GM18499 (cell line): ENCODE measurements at regions not wholly inside any gene's neighbourhood (a gene's known extent, or its start where the extent isn't known, plus 50 kb on each side); places are given as distances from the start of the nearest gene placed in this dataset.

ENCODE experiments used
- ATAC-seq: cut with Tn5 transposase; IDR thresholded peaks from one replicate; pipeline ENCODE4 v1.9.1; 2021; ENCODE audit warnings: moderate number of reproducible peaks; ENCODE audit not compliant: insufficient read depth, unreplicated experiment

- ATAC-seq, result no peak
Observed at GRCh38 chr1:73161418-73161817, 879.1 kb upstream of the NEGR1 start.

- ATAC-seq, result no peak
Observed at GRCh38 chr1:73160759-73161158, 878.4 kb upstream of the NEGR1 start.

DNA sequence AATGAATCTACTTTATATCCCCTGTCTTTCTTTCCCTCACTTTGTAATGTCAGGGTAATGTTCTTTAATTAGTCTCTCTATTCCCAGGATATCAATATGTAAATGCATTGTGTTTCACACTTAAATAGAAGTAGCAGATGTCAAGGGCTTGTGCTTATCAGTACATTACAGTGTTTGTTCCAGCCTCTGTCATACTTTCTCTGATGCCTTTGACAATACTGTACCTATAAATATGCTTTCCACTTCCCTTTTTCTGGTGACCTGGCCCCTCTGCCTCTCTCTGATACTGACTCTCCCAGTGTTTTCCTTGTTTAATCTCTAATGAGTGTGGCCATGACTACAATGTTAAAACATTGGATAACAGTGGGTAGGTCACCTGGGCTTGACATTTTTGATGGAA, 862.0 kb upstream of the NEGR1 start:
- ATAC-seq, result no peak

DNA sequence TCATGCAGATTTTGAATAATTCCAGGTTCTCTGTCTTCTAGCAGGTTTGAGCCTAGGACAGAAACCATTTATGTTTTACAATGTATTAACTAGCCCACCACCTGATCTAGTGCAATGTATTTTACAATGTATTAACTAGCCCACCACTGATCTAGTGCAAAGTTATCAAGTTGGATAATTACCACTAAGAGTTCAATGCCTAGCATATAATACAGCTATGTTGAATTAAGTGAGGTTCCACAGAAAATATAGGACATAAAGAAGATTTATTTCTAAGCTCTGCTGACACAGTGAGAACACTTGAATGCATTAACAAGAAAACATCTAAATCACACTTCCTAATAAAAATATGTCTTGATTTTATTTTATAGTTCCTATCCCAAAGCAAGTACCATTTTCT, 854.6 kb upstream of the NEGR1 start:
- no peak for ATAC-seq

GRCh38 chr1:73106931-73107330, 824.6 kb upstream of the NEGR1 start:
- no peak for ATAC-seq

GRCh38 chr1:73105755-73106154, 823.4 kb upstream of the NEGR1 start:
- no peak for ATAC-seq

DNA sequence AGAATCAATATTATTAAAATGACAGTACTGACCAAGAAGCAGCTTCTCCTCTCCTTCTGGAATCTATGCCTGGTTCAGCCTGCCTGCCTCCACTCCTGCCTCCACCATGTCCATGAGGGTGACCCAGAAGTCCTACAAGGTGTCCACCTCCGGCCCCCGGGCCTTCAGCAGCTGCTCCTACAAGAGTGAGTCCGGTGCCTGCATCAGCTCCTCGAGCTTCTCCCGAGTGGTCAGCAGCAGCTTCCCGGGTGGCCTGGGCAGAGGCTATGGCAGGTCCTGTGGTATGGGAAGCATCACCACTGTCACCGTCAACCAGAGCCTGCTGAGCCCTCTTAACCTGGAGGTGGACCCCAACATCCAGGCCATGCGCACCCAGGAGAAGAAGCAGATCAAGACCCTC, 822.4 kb upstream of the NEGR1 start:
- ATAC-seq, result no peak

DNA sequence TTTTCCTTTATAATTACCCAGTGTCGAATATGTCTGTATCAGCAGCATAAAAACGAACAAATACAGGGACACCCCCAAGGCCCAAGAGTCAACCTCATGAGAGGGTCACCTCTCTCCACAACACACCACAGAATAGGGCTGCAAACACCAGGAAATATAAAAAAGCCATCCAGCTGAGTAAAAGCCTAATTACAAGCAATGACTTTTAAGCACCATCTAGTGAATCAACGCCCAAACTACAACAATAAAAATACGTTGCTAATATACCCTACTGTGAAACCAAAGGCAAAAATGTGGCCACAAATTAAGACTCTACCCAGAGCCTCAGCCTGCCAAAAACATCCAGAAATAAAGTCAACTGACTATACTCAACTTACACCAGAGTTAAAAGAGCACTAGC, 817.9 kb upstream of the NEGR1 start:
- no peak for ATAC-seq

DNA sequence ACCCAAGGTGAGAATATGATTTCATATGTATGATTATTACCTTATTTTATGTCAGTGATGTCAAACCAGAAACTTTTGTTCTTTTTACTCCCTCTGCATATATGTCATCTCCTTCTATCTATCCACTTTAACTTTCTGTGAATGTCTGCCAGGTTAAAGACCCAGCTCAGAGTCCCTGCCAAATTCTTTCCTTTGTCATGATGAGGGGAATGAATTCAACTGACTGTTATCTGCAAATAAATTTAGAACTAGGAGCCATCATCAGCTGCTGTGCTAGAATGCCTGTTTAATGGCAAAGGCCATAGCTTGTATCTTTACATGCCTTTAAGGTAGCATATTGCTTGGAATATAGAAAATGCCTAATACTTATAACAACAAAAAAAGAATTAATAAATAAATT, 815.6 kb upstream of the NEGR1 start:
- no peak for ATAC-seq

- no peak for ATAC-seq
Observed at GRCh38 chr1:73096841-73097240, 814.5 kb upstream of the NEGR1 start.

DNA sequence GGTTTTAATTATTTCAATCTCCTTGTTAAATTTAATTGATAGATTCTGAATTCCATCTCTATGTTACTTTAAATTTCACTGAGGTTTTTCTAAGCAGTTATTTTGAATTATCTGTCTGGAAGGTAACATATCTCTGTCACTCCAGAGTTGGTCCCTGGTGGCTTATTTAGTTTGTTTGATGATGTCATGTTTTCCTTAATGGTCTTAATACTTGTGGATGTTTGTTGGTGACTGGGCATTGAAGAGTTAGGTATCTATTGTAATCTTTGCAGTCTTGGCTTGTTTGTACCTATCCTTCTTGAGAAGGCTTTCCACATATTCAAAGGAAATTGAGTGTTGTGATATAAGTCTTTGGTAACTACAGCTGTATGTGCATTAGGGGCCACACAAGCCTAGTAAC, 810.0 kb upstream of the NEGR1 start:
- no peak for ATAC-seq

GRCh38 chr1:73066866-73067265, 784.5 kb upstream of the NEGR1 start:
- ATAC-seq, result no peak

DNA sequence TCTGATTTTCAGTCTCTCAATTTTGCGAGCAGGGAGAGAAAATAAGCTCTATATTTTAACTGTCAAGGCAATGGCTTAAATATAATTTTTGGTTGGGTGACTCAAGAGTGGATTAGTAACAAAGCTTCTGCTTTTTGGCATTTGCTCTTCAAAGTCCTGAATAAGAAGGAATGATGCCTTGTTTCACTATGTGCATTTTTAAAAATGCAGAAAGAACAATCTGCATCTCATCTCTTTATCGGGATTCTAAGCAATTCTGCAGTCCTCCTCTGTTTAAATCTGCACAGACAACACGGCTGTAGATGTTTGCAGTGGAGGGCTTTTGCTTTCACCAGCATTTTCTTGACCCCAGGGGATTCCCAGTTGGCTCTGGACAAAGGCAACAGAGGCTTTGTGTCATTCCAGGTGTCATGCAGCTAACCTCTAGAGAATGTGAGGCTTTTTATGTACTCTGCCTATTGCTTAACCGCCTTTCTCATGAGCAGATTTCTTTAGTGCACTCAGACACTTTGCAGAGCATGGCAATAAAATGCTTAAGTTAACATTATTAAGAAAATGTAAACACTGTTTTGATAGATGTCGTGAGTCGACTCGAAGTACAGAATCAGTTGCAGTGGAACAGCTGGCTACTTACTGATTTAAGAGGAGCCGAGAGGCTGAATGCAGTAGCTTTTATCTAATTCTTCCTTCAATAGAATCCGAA, 783.2 kb upstream of the NEGR1 start:
- no peak for ATAC-seq

DNA sequence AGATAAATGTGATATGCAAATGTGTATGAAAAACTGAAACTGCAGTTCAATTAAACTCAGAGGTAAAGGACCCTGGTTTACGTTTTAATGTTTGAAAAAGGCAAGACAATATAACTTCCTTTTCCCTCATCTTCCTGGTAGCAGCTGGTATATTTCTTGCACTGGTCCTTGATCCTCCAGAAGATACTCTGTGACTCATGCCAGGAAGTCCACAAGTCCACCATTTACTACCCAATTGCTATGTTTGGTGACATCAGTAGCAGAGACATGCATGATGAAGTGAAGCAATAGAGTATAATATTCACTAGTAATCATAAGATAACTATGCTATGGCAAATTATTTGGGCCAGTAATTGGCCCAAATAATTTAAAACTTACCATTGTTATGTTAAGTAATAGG, 774.5 kb upstream of the NEGR1 start:
- no peak for ATAC-seq

- no peak for ATAC-seq
Observed at GRCh38 chr1:73044241-73045036, 762.1 kb upstream of the NEGR1 start.

- no peak for ATAC-seq
Observed at GRCh38 chr1:73042403-73042802, 760.1 kb upstream of the NEGR1 start.

- no peak for ATAC-seq
Observed at GRCh38 chr1:73040811-73041210, 758.5 kb upstream of the NEGR1 start.

- no peak for ATAC-seq
Observed at GRCh38 chr1:73034271-73034670, 751.9 kb upstream of the NEGR1 start.

DNA sequence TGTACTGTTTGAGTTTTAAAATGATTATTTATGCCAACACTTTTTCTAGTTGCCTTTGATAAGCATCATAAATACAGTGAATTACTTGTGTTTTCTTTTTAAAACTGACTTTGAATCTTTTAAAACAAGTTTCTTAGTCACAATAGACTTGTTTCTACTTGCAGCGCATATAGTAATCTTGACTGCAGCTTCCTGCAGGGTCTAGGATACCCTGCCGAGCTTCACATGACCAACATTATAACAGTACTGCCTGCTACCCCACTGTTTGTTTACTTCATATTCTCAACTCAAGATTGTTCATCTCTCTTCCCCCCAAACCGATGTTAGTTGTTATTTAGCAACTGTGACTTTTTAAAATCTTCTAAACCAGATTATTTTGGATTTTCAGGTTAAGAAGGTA, 751.3 kb upstream of the NEGR1 start:
- no peak for ATAC-seq

DNA sequence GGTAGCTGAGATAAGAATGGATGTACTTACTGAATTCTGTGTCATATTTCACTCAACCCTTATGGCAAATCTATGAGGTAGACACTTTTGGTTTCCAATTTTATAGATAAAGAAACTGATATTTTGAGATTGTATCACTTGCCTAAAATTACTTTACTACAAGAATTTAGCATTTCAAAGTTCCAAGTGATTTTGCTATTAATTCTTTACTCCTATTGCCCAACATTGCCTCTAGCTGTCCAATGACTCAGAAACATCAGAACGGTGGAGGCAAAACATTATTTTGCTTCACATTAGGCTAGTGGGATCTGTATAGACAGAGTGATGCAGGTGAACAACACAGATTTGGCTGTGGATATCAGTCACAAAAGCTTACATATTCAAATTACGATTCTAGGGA, 747.2 kb upstream of the NEGR1 start:
- ATAC-seq, result no peak

GRCh38 chr1:73026114-73026513, 743.8 kb upstream of the NEGR1 start:
- ATAC-seq, result no peak

DNA sequence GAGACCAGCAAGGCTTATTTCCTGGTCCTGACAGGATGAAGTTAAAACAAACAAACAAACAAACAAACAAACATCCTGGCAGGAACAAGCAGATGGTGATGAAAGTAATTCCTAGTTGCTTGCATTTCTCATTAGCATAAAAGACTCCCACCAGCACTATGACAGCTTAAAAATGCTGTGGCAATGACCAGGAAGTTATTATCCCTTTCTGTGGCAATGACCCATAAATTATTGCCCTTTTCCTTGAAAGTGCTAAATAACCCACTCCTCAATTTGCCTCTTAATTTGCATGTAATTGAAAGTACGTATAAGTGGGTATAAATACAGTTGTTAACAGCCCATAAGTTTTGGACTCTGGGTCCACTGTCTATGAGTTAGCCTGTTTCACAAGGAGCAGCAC, 727.6 kb upstream of the NEGR1 start:
- no peak for ATAC-seq
